GM12873 (cell line): ENCODE measurements at regions not wholly inside any gene's neighbourhood (a gene's known extent, or its start where the extent isn't known, plus 50 kb on each side); places are given as distances from the start of the nearest gene placed in this dataset.

Experiments
- CTCF ChIP-seq: IDR thresholded peaks from 2 replicates; pipeline ENCODE4 v1.5.1; 2012; ENCODE audit warnings: low read depth, mild to moderate bottlenecking, moderate library complexity, low read length, control low read depth; ENCODE audit not compliant: insufficient read depth; ENCODE audit errors: missing control alignments

- no peak for TF ChIP-seq CTCF
These were observed 126.5 kb downstream of the GALR1 start for GRCh38 chr18:77376043-77376732.

GRCh38 chr18:77376733-77377094 lies 127.1 kb downstream of the GALR1 start:
- no peak for TF ChIP-seq CTCF

GRCh38 chr18:77377813-77378212 lies 128.2 kb downstream of the GALR1 start:
- no peak for TF ChIP-seq CTCF

GRCh38 chr18:77379976-77380509 lies 130.4 kb downstream of the GALR1 start:
- TF ChIP-seq CTCF, result no peak

GRCh38 chr18:77380695-77381094 lies 131.0 kb downstream of the GALR1 start:
- TF ChIP-seq CTCF, result no peak

GRCh38 chr18:77392321-77392720 lies 142.7 kb downstream of the GALR1 start:
- no peak for TF ChIP-seq CTCF

GRCh38 chr18:77393519-77393918 lies 143.9 kb downstream of the GALR1 start:
- TF ChIP-seq CTCF, result no peak
